NCI-H2196 (cell line): ENCODE measurements at regions not wholly inside any gene's neighbourhood (a gene's known extent, or its start where the extent isn't known, plus 50 kb on each side); places are given as distances from the start of the nearest gene placed in this dataset.
"Not testable (repeated sequence)": the region's sequence is repeated elsewhere in the genome, so short reads cannot be mapped to it uniquely, and the experiment has no call there.

ENCODE experiments used
- DNase-seq: peaks from one replicate; lab custom pipeline; 2025; ENCODE audit not compliant: unreplicated experiment; lab: John Stamatoyannopoulos, UW

DNA sequence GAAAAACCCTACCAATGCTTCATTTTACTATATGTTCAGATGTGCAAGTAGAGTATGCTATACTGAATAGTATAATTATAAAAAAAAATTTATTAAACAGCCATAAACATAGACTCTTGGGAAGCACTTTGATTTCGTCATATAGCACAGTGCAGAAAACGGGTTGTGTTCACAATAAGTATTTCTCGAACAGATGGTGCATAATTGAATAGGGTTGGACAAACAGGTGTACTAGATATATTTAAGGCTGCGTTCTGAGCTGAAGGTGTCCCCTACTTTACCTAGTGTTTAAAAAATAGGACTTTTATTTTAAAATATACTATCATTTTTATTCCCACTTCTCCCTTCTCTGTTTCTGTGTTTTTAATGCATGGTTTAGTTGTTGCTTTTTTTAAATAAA lies 841.5 kb downstream of the ANKRD7 start:
- DNase-seq: no peak

DNA sequence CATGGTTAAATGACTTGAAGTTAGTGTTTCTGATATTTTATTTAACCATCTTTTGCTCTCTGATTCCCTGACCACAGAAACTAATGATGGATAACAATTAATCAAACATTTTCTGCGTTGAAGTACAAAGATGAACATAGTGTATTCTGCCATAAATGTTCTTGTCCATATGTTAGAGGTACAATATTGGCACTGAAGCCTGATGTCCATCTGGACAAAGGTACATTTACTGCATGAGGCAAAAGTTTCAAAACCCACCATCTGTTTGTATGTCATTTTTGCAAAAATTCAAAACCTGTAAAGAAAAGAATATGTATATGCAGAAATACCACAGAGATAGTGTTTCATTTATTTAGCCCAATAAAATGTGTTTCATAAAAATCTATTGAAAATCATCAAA lies 861.5 kb downstream of the ANKRD7 start:
- DNase-seq: no peak

- DNase-seq: no peak
Observed at GRCh38 chr7:119090851-119091250, 866.3 kb downstream of the ANKRD7 start.

GRCh38 chr7:119096683-119097082 lies 872.2 kb downstream of the ANKRD7 start:
- DNase-seq: no peak

DNA sequence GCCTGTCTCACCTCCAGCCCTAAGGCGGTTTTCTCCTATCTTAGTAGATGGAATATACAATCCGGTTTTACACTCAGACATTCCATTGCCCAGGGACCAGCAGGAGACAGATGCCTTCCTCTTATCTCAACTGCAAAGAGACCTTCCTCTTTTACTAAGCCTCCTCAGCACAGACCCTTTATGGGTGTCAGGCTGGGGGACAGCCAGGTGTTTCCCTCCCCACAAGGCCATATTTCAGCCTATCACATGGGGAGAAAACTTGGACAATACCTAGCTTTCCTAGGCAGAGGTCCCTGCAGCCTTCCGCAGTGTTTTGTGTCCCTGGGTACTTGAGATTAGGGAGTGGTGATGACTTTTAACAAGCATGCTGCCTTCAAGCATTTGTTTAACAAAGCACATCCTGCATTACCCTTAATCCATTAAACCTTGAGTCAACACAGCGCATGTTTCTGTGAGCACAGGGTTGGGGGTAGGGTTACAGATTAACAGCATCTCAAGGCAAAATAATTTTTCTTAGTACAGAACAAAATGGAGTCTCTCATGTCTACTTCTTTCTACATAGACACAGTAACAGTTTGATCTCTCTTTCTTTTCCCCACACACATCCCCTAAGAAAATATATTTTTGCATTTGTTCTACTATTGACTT lies 876.2 kb downstream of the ANKRD7 start:
- DNase-seq: not testable (repeated sequence)

DNA sequence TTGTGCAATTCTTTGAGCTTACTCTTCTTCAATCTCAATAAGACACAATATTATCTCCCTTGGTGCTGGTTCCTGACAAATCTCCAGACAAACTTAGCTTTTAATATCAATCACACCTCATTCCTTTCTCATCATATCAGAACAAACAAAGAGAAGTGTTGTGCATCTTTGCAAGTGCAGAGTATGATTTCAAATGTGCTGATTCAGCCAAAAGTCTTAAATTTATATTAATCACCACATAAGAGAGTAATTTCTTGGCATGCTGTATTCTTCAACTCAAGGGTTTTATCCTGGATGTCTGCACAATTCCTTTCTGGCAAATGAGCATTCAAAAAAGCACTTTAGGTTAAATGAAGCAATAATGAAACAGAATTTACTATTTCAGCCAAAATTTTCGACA lies 877.8 kb downstream of the ANKRD7 start:
- DNase-seq: no peak

DNA sequence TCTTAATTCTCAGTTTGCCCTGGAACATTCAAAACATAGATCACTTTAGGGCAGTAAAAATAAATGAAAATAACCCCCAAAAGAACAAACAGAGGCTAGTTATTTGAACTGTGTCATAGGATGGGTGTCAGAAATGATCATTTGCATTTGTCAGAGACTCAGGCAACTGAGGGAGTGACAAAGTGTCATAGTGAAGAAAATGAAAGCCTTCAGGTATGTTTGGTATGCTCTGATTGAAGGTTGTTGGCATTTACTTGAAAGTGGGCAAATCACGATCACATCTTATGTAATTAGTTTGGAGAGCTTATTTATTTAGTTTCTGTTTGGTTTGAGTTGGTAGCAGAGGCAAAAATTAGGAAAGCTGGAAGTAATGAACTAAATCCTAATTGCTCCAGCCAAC lies 880.9 kb downstream of the ANKRD7 start:
- no peak for DNase-seq

DNA sequence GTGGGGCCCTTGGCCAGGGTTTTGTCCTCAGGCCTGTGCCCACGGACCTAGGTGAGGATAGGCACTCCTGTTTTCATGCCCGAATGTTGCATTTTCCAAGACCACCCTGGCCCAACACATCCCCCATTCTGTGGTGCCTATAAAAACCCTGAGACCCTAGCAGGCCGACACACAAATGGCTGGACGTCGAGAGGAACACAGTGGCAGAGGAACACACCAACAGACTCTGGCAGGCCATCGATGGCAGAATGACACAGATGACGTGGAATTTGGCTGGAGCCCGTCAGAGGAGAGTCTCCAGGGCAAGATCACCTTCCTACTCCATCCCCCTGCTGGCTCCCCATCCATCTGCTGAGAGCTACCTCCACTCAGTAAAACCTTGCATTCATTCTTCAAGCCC lies 898.8 kb downstream of the ANKRD7 start:
- DNase-seq: no peak

DNA sequence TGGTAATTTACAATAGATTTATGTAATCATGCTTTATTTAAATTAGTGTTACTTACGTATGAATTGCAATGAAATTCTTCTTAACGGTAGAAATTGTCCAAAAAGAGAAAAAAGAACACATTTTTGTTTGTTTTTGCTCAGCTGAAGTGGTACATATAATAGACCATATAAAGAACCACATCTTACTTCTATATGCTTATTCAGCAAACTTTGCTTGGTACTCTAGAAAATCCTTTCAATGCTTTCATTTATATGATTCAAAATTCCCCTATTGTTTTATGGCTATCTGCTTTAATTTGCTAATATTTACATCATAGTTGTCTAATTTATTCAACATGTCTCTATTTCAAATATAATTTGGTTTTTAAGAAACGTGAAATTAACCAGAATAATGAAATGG lies 903.2 kb downstream of the ANKRD7 start:
- DNase-seq: no peak

DNA sequence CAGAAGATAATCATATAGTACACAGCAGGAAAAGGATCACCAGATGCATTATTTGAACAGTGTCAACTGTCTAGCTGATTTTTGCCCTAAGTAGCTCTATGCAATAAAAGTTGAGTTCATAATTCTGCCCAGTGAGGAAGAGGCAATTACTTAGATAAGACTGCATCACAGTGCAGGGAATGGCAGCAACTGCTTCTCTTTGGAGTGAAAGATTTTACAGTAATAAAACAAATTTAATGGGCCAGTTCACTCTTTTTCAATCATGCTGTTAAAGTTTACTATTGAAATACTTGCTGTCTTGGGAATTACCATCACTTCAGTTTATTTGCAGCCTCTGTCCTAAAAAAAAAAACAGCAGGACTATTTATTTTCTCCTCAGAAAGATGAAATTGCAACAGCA lies 907.9 kb downstream of the ANKRD7 start:
- DNase-seq: no peak

- DNase-seq: no peak
Observed at GRCh38 chr7:119167431-119167830, 942.9 kb downstream of the ANKRD7 start.

DNA sequence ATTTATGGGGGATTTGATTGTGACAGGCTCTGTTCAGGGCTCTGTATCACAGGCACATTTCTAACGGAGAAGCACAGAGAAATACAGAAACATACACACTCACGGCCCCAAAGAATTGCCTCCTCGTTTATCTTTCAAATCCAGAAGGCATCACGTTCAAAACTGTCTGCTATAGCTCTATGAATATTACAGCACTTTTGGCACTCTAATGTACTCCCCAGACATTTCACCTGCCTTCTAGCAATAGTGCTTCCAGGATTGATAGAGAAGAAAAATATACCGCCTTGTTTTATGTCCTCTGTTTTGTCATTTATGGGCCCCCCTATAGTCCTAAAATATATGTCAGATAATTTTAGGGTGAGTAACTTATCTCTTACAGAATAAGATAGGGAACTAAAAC lies 947.5 kb downstream of the ANKRD7 start:
- no peak for DNase-seq

GRCh38 chr7:119175911-119176627 lies 951.6 kb downstream of the ANKRD7 start:
- peak; percentile 75 for DNase-seq

GRCh38 chr7:119177863-119178262 lies 953.4 kb downstream of the ANKRD7 start:
- no peak for DNase-seq

DNA sequence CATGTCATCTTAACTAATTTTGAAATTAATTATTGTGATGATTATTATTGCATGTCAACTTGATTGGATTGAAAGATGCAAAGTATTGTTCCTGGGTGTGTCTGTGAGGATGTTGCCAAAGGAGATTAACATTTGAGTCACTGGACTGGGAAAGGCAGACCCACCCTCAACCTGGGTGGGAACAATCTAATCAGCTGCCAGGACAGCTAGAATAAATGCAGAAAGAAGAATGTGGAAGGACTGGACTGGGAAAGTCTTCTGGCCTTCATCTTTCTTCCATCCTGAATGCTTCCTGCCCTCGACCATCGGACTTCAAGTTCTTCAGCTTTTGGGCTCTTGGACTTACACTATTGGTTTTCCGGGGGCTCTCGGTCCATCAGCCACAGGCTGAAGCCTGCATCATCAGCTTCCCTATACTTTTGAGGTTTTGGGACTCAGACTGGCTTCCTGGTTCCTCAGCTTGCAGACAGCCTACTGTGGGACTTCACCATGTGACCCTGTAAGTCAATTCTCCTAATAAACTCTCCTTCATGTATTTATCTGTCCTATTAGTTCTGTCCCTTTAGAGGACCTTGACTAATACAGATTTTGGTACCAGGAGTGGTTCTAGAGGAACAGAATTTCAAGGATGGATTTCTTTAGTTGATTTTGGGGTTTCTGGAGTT lies 959.8 kb downstream of the ANKRD7 start:
- no peak for DNase-seq

DNA sequence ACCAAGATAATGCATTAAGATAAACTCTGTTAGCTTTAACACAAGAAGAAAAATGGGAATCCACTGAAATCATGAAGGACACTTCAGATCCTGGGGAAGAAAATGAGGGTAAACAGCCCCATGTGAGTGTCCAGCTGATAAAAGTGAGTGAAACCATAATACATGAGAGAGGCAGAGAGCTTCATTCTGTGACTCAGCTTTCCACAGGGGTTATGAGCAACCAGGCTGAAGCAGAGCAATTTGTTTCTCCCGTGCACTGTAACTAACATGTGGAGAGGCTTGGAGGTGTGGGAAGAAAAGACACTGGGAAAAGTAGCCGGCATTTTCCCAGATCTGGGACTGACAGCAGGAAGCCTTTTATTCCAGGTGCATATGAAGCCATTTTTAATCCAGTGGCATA lies 971.7 kb downstream of the ANKRD7 start:
- no peak for DNase-seq

GRCh38 chr7:119197172-119197876 lies 972.8 kb downstream of the ANKRD7 start:
- DNase-seq: no peak

- DNase-seq: peak; percentile 59
Observed at GRCh38 chr7:119197877-119198527, 973.5 kb downstream of the ANKRD7 start.

DNA sequence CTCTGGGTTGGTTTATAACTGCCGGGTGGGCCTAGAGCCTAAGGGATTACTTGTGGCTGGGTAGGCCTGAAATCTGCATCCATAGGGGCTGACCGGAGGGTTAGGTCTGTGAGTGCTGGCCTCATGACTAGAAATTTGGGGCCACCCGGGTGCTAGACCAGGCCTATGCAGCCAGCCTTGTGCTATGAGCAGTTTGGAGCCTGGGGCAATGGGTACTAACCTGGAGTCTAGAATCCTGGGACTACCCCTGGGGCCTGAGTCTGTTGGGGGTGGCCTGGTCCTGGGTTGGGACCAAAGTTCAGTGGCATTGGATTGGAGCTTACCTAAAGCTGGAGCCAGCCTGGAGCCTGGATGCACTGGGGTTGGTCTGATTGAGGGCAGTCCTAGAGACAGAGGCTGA lies 995.2 kb downstream of the ANKRD7 start:
- no peak for DNase-seq

- DNase-seq: no peak
Observed at GRCh38 chr7:119223930-119224329, 999.4 kb downstream of the ANKRD7 start.

GRCh38 chr7:119228482-119228881 lies 1004.0 kb downstream of the ANKRD7 start:
- no peak for DNase-seq
